ENCODE measurements at regions not wholly inside any gene's neighbourhood (a gene's known extent, or its start where the extent isn't known, plus 50 kb on each side); places are given as distances from the start of the nearest gene placed in this dataset.

GRCh38 chr7:31261341-31261740 is 79.2 kb downstream of the NEUROD6 start:
- no peak overlapping the region for H3K27ac ChIP-seq
- no peak overlapping the region for H3K4me2 ChIP-seq (ENCODE audit: unreplicated experiment)
- H3K27me3 ChIP-seq (replicated peaks; ENCODE audit: insufficient read depth): no peaks in the 10 kb centered on the region
- 21 to 22% methylated on average over 7 of the region's 7 CpGs for WGBS, 2 experiments (ENCODE audit: low coverage in 1 of 2, low lambda C conversion rate in 2 of 2, missing lambda C conversion rate in 2 of 2)
- TF ChIP-seq EZH2 (IDR thresholded peaks at IDR 0.05; ENCODE audit: insufficient read depth, poor library complexity, severe bottlenecking) (no peak), EZH2phosphoT487 (IDR thresholded peaks at IDR 0.05; ENCODE audit: insufficient read depth, low read depth) (no peak)
- H3K9me2 ChIP-seq (ENCODE audit: insufficient read depth): no peaks in the 10 kb centered on the region
- H4K20me1 ChIP-seq (ENCODE audit: insufficient read depth): no peaks in the 10 kb centered on the region
- H3K79me2 ChIP-seq (ENCODE audit: insufficient read depth): no peaks in the 10 kb centered on the region
- no peaks in the 10 kb centered on the region for H3F3A ChIP-seq (ENCODE audit: insufficient read depth)
- no peak overlapping the region for H3K9ac ChIP-seq
- in situ Hi-C loops (cut with MboI): no loop called here
- no peak overlapping the region for H2AFZ ChIP-seq
- no peaks in the 10 kb centered on the region for H3K36me3 ChIP-seq (ENCODE audit: low read depth)
- H3K4me3 ChIP-seq: no peak overlapping the region
- no peaks in the 10 kb centered on the region for H3K9me3 ChIP-seq (ENCODE audit: low read depth)
- no peak for DNase-seq
- no peaks in the 10 kb centered on the region for H3K4me1 ChIP-seq (ENCODE audit: insufficient read depth)

- no peak for DNase-seq
- no peaks in the 10 kb centered on the region for H3K79me2 ChIP-seq (ENCODE audit: insufficient read depth)
- H3K4me1 ChIP-seq (ENCODE audit: insufficient read depth): no peaks in the 10 kb centered on the region
- TF ChIP-seq EZH2phosphoT487 (IDR thresholded peaks at IDR 0.05; ENCODE audit: insufficient read depth, low read depth): no peak
- TF ChIP-seq EZH2 (IDR thresholded peaks at IDR 0.05; ENCODE audit: insufficient read depth, poor library complexity, severe bottlenecking): no peak
- H3K27me3 ChIP-seq (replicated peaks; ENCODE audit: insufficient read depth): no peaks in the 10 kb centered on the region
- no peaks in the 10 kb centered on the region for H3K36me3 ChIP-seq (ENCODE audit: low read depth)
- H3K9me3 ChIP-seq (ENCODE audit: low read depth): no peaks in the 10 kb centered on the region
- no peak overlapping the region for H3K4me2 ChIP-seq (ENCODE audit: unreplicated experiment)
- H3K9ac ChIP-seq: no peak overlapping the region
- no peaks in the 10 kb centered on the region for H3F3A ChIP-seq (ENCODE audit: insufficient read depth)
- H3K4me3 ChIP-seq: no peak overlapping the region
- no peak overlapping the region for H3K27ac ChIP-seq
- in situ Hi-C loops (cut with MboI): no loop called here
- H2AFZ ChIP-seq: no peak overlapping the region
- H4K20me1 ChIP-seq (ENCODE audit: insufficient read depth): no peaks in the 10 kb centered on the region
- H3K9me2 ChIP-seq (ENCODE audit: insufficient read depth): no peaks in the 10 kb centered on the region
Measured at GRCh38 chr7:31260851-31261250, 79.7 kb downstream of the NEUROD6 start.

- Histone ChIP-seq H2AFZ (no peak overlapping the region), H3K79me2 (ENCODE audit: insufficient read depth) (no peaks in the 10 kb centered on the region), H3K4me1 (ENCODE audit: insufficient read depth) (no peaks in the 10 kb centered on the region), H3K4me2 (ENCODE audit: unreplicated experiment) (no peak overlapping the region), H3F3A (ENCODE audit: insufficient read depth) (no peaks in the 10 kb centered on the region), H3K9me3 (ENCODE audit: low read depth) (no peaks in the 10 kb centered on the region), H3K27me3 (replicated peaks; ENCODE audit: insufficient read depth) (no peaks in the 10 kb centered on the region), H4K20me1 (ENCODE audit: insufficient read depth) (no peaks in the 10 kb centered on the region), H3K36me3 (ENCODE audit: low read depth) (no peaks in the 10 kb centered on the region), H3K4me3 (no peak overlapping the region), H3K27ac (no peak overlapping the region), H3K9me2 (ENCODE audit: insufficient read depth) (no peaks in the 10 kb centered on the region), H3K9ac (no peak overlapping the region)
- DNase-seq: no peak
- WGBS, 2 experiments (ENCODE audit: low coverage in 1 of 2, low lambda C conversion rate in 2 of 2, missing lambda C conversion rate in 2 of 2): 30 to 32% methylated on average over 2 of the region's 2 CpGs
- in situ Hi-C loops (cut with MboI): no loop called here
- no peak for TF ChIP-seq EZH2phosphoT487 (IDR thresholded peaks at IDR 0.05; ENCODE audit: insufficient read depth, low read depth)
- no peak for TF ChIP-seq EZH2 (IDR thresholded peaks at IDR 0.05; ENCODE audit: insufficient read depth, poor library complexity, severe bottlenecking)
Measured at GRCh38 chr7:31258391-31258790, 82.1 kb downstream of the NEUROD6 start.

- H3K9me2 ChIP-seq (ENCODE audit: insufficient read depth): no peaks in the 10 kb centered on the region
- no peak for DNase-seq
- in situ Hi-C loops (cut with MboI): no loop called here
- H3K27ac ChIP-seq: no peak overlapping the region
- H3K36me3 ChIP-seq (ENCODE audit: low read depth): no peaks in the 10 kb centered on the region
- no peak overlapping the region for H2AFZ ChIP-seq
- WGBS, 2 experiments (ENCODE audit: low coverage in 1 of 2, low lambda C conversion rate in 2 of 2, missing lambda C conversion rate in 2 of 2): 10 to 21% methylated on average over 4 of the region's 4 CpGs
- no peaks in the 10 kb centered on the region for H3K27me3 ChIP-seq (replicated peaks; ENCODE audit: insufficient read depth)
- no peaks in the 10 kb centered on the region for H3K9me3 ChIP-seq (ENCODE audit: low read depth)
- H3K4me1 ChIP-seq (ENCODE audit: insufficient read depth): no peaks in the 10 kb centered on the region
- no peaks in the 10 kb centered on the region for H3K79me2 ChIP-seq (ENCODE audit: insufficient read depth)
- H3K9ac ChIP-seq: no peak overlapping the region
- no peak overlapping the region for H3K4me2 ChIP-seq (ENCODE audit: unreplicated experiment)
- no peaks in the 10 kb centered on the region for H4K20me1 ChIP-seq (ENCODE audit: insufficient read depth)
- no peaks in the 10 kb centered on the region for H3F3A ChIP-seq (ENCODE audit: insufficient read depth)
- H3K4me3 ChIP-seq: no peak overlapping the region
- TF ChIP-seq EZH2phosphoT487 (IDR thresholded peaks at IDR 0.05; ENCODE audit: insufficient read depth, low read depth): no peak
- TF ChIP-seq EZH2 (IDR thresholded peaks at IDR 0.05; ENCODE audit: insufficient read depth, poor library complexity, severe bottlenecking): no peak
Measured at GRCh38 chr7:31256506-31256905, 84.0 kb downstream of the NEUROD6 start.

- Histone ChIP-seq H2AFZ (no peak overlapping the region), H3K27me3 (replicated peaks; ENCODE audit: insufficient read depth) (no peaks in the 10 kb centered on the region), H3K79me2 (ENCODE audit: insufficient read depth) (no peaks in the 10 kb centered on the region), H3K4me1 (ENCODE audit: insufficient read depth) (no peaks in the 10 kb centered on the region), H3K9me2 (ENCODE audit: insufficient read depth) (no peaks in the 10 kb centered on the region), H3K9ac (no peak overlapping the region), H3K4me3 (no peak overlapping the region), H4K20me1 (ENCODE audit: insufficient read depth) (no peaks in the 10 kb centered on the region), H3K36me3 (ENCODE audit: low read depth) (no peaks in the 10 kb centered on the region), H3F3A (ENCODE audit: insufficient read depth) (no peaks in the 10 kb centered on the region), H3K9me3 (ENCODE audit: low read depth) (no peaks in the 10 kb centered on the region), H3K4me2 (ENCODE audit: unreplicated experiment) (no peak overlapping the region), H3K27ac (no peak overlapping the region)
- TF ChIP-seq EZH2 (IDR thresholded peaks at IDR 0.05; ENCODE audit: insufficient read depth, poor library complexity, severe bottlenecking): no peak
- in situ Hi-C loops (cut with MboI): no loop called here
- no peak for DNase-seq
- 23 to 47% methylated on average over 1 of the region's 1 CpG for WGBS, 2 experiments (ENCODE audit: low coverage in 1 of 2, low lambda C conversion rate in 2 of 2, missing lambda C conversion rate in 2 of 2)
Measured at GRCh38 chr7:31254926-31255325, 85.6 kb downstream of the NEUROD6 start.
